ENCODE measurements at regions not wholly inside any gene's neighbourhood (a gene's known extent, or its start where the extent isn't known, plus 50 kb on each side); places are given as distances from the start of the nearest gene placed in this dataset.

DNA sequence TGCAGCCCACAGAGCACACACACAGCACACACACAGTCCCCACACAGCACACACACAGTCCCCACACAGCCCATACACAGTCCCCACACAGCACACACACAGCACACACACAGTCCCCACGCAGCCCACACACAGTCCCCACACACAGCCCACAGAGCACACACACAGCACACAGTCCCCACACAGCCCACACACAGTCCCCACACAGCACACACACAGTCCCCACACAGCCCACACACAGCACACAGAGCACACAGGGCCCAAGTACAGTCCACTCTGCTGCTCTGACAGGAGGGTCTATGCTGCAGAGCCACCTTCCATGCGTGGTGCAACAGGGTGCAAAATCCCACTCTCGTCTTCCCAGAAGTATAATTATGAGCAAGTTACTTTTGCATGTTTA is 240.5 kb upstream of the SALL3 start:
- TF ChIP-seq SUZ12 (IDR thresholded peaks at IDR 0.05; ENCODE audit: extremely low read depth, insufficient read depth, insufficient read length) (no peak), YY1 (IDR thresholded peaks at IDR 0.05; ENCODE audit: insufficient read depth, insufficient read length) (no peak)
